GM06990 (cell line): ENCODE measurements at regions not wholly inside any gene's neighbourhood (a gene's known extent, or its start where the extent isn't known, plus 50 kb on each side); places are given as distances from the start of the nearest gene placed in this dataset.

Experiments used
- DNase-seq: peaks from one replicate; pipeline ENCODE4 v3.0.0-alpha.2; 2011; ENCODE audit not compliant: insufficient read length; ENCODE audit errors: extremely low read depth
- H3K27me3 ChIP-seq: replicated peaks from 2 replicates; pipeline ENCODE4 v1.6.0; 2011; ENCODE audit warnings: low read length; ENCODE audit not compliant: control insufficient read depth, insufficient read depth
- H3K36me3 ChIP-seq: 2 replicates; pipeline ENCODE4 v1.5.1; 2011; ENCODE audit warnings: low read length; ENCODE audit not compliant: control insufficient read depth, insufficient read depth
- H3K4me3 ChIP-seq: replicated peaks from 2 replicates; pipeline ENCODE4 v1.5.1; 2011; ENCODE audit warnings: low read depth, mild to moderate bottlenecking, control low read depth, low read length
- TF ChIP-seq, protein P1 (sequence below): IDR thresholded peaks from 2 replicates; pipeline ENCODE4 v1.5.1; 2011; ENCODE audit warnings: low read length, control low read depth, mild to moderate bottlenecking, inconsistent platforms; ENCODE audit not compliant: insufficient read depth, poor library complexity, severe bottlenecking

DNA sequence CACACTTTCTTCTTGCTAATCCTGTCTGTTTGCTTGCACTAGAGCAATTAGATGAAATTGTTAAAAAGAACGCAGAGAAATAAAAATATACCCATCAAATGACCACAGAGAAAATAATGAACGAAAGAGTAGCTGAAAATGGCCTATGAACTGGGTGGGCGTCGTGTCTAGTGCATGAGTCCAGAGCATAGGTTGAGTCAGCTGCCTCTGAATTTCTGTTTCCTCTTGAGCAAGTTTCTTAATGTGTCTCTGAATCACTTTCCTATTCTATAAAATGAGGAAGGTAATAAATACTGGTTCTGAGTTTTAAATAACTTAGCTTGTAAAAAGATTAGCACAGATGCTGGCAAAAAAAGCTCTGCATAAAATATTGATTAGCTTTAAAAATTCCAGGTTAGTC, 75.0 kb downstream of the POM121L12 start:
- Histone ChIP-seq H3K27me3 (no peaks in the 10 kb centered on the region), H3K4me3 (no peak overlapping the region), H3K36me3 (no peaks in the 10 kb centered on the region)
- TF ChIP-seq, protein P1, sequence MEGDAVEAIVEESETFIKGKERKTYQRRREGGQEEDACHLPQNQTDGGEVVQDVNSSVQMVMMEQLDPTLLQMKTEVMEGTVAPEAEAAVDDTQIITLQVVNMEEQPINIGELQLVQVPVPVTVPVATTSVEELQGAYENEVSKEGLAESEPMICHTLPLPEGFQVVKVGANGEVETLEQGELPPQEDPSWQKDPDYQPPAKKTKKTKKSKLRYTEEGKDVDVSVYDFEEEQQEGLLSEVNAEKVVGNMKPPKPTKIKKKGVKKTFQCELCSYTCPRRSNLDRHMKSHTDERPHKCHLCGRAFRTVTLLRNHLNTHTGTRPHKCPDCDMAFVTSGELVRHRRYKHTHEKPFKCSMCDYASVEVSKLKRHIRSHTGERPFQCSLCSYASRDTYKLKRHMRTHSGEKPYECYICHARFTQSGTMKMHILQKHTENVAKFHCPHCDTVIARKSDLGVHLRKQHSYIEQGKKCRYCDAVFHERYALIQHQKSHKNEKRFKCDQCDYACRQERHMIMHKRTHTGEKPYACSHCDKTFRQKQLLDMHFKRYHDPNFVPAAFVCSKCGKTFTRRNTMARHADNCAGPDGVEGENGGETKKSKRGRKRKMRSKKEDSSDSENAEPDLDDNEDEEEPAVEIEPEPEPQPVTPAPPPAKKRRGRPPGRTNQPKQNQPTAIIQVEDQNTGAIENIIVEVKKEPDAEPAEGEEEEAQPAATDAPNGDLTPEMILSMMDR, result no peak
- DNase-seq, result no peak

DNA sequence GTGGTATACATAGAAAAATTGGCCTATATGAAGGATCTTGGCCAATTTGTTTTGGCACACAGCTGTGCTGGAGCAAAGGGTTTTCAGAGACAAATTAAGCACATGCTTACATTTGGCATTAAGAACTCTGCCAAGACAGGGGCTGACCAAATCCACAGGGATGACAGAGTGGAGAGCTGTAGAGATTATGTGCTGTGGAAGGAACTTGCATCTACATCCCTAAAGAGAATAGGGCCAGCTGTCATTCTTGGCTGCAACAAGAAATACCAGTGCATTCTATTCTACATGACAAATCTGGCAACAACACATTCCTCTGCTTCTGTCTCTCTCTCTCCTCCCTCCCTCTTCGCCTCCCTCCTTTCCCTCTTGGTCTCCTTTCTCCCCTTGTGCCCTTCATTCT, 75.6 kb downstream of the POM121L12 start:
- Histone ChIP-seq H3K27me3 (no peaks in the 10 kb centered on the region), H3K36me3 (no peaks in the 10 kb centered on the region), H3K4me3 (no peak overlapping the region)
- no peak for DNase-seq
- TF ChIP-seq, protein P1, result no peak

DNA sequence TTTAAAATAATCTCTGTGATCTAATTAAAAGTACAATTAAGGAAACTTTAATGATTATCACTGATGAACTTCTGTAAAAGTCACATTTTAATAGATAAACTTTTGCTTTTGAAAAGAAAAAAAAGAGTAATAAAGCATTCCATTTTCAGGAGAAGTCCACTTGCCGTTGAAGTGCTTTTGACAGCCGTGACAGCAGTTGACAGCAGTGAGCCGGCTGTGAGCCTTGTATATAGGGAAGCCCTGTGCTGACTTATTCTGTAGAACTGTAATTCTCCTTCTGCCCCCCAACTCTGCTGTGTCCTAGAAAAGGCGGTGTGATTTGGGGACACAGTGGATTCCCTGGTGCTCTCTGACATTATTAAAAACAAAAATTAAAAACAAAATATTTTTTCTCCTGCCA, 78.0 kb downstream of the POM121L12 start:
- no peaks in the 10 kb centered on the region for H3K36me3 ChIP-seq
- TF ChIP-seq, protein P1, result no peak
- no peaks in the 10 kb centered on the region for H3K27me3 ChIP-seq
- DNase-seq, result no peak
- H3K4me3 ChIP-seq, result no peak overlapping the region

DNA sequence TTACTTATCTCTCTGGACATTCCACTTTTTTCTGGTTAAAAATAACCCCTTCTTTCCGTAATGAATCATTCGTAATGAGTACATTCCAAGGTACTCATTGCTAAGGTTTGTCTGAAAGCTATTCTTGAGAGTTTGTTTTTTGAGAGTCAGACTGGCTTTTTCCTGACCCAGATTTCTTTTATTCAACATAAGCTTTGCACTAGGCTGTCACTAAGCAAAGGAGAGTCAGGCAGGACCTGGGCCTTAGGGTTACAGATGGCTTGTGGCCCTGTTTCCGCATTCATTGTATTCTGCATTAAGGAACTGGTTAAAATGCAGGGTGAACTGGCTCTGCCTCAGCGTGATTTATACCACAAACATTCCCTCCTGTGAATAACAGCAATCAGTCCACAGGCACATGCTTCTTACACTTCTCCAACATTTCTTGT, 84.1 kb downstream of the POM121L12 start:
- Histone ChIP-seq H3K36me3 (no peaks in the 10 kb centered on the region), H3K4me3 (no peak overlapping the region), H3K27me3 (no peaks in the 10 kb centered on the region)
- TF ChIP-seq, protein P1, result no peak
- DNase-seq, result no peak

DNA sequence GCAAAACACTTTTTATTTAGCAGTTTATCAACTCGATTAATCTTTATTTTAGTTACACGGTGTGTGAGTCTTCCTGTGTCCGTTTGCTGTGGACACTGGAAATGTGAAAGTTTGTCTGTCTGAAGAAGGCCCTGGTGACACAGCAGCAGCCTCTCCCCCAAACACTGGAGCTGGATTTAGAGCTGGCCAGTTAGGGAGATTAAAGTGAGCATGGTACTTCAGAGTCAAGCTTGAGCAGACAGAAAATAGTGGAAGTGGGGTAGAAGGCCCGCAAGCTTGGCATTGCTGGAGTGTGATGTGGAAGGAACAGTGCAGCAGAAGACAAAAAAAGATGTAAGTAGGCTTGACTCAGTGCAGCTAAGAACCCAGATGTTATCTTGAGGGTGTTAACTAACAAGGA, 85.9 kb downstream of the POM121L12 start:
- no peaks in the 10 kb centered on the region for H3K36me3 ChIP-seq
- DNase-seq, result no peak
- no peak overlapping the region for H3K4me3 ChIP-seq
- TF ChIP-seq, protein P1, result no peak
- H3K27me3 ChIP-seq, result no peaks in the 10 kb centered on the region

DNA sequence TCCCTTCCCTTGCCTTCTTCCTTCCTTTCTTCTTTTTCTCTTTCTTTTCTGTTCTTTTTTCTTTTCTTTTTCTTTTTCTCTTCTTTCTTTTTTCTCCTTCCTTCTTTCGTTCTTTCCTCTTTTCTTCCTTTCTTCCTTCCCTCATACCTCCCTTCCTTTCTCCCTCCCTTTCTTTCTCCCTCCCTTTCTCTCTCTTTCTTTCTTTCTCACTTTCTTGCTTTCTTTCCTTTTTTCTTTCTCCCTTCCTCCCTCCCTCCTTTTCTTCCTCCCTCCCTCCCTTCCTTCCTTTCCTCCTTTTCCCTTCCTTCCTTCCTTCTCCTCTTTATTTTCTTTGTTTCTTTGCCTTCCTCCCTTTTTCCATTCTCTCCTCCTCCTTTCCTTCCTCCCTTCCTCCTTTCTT, 96.3 kb downstream of the POM121L12 start:
- no peaks in the 10 kb centered on the region for H3K36me3 ChIP-seq
- TF ChIP-seq, protein P1, result no peak
- DNase-seq, result no peak
- H3K27me3 ChIP-seq, result no peaks in the 10 kb centered on the region
- no peak overlapping the region for H3K4me3 ChIP-seq
